ENCODE measurements at regions not wholly inside any gene's neighbourhood (a gene's known extent, or its start where the extent isn't known, plus 50 kb on each side); places are given as distances from the start of the nearest gene placed in this dataset.

DNA sequence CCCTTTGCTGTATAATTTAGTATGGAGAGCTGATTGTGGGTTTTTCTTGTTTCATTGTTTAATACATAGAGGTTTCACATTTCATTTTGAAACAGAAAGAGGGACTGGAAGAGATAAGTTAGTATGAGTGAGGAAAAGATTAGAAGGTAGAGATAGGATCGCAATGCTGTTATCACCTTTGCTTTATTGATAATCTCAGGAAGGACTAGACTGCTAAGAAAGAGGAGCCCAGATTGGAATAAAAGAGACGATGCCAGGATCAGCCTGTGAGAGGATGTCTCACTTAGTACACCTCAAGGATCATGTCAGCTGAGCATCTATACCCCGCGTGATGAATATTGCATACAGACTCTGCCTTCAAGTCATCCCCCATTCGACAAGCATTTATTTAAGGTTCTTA is 178.0 kb upstream of the DMAC1 start:
- TF ChIP-seq CTCF (IDR thresholded peaks at IDR 0.05; ENCODE audit: unreplicated experiment) = no peak
- peaks cover 53% of the 10 kb centered on the region for H3K4me1 Mint-ChIP-seq (ENCODE audit: low read depth)
- no peak overlapping the region for H3K4me3 Mint-ChIP-seq (ENCODE audit: low read depth)
- H3K9me3 Mint-ChIP-seq (ENCODE audit: low read depth) = no peaks in the 10 kb centered on the region
- no peak overlapping the region for H3K27ac Mint-ChIP-seq
- no peaks in the 10 kb centered on the region for H3K36me3 Mint-ChIP-seq (ENCODE audit: insufficient read depth)
- DNase-seq (ENCODE audit: low spot score, unreplicated experiment) = no peak
- H3K27me3 Mint-ChIP-seq = no peaks in the 10 kb centered on the region

DNA sequence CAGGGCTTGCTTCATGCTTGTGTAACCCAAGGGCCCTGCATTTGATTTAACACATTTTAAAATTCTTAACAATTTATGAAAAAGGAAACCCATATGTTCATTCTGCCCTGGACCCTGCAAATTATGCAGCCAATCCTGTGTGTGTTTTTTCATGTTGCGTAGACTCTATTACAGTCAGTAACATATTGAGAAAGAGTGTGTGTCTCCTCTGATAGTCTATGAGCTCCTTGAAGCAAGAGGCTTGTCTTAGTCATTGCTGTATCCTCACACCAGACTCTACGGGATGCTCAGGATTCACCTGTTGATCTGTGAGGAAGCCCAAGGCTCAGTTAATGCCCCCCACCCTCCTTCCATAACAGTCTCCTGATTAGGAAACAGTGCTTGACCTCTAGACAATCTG is 177.3 kb upstream of the DMAC1 start:
- H3K27ac Mint-ChIP-seq = no peak overlapping the region
- DNase-seq (ENCODE audit: low spot score, unreplicated experiment) = no peak
- H3K27me3 Mint-ChIP-seq = no peaks in the 10 kb centered on the region
- peaks cover 49% of the 10 kb centered on the region for H3K4me1 Mint-ChIP-seq (ENCODE audit: low read depth)
- TF ChIP-seq CTCF (IDR thresholded peaks at IDR 0.05; ENCODE audit: unreplicated experiment) = no peak
- H3K9me3 Mint-ChIP-seq (ENCODE audit: low read depth) = no peaks in the 10 kb centered on the region
- no peaks in the 10 kb centered on the region for H3K36me3 Mint-ChIP-seq (ENCODE audit: insufficient read depth)
- H3K4me3 Mint-ChIP-seq (ENCODE audit: low read depth) = no peak overlapping the region

- Mint-ChIP-seq H3K27me3 (no peaks in the 10 kb centered on the region), H3K4me3 (ENCODE audit: low read depth) (no peak overlapping the region), H3K9me3 (ENCODE audit: low read depth) (no peaks in the 10 kb centered on the region), H3K4me1 (ENCODE audit: low read depth) (peaks cover 43% of the 10 kb centered on the region), H3K27ac (peak overlapping the region; percentile 23), H3K36me3 (ENCODE audit: insufficient read depth) (no peaks in the 10 kb centered on the region)
- DNase-seq (ENCODE audit: low spot score, unreplicated experiment) = no peak
- no peak for TF ChIP-seq CTCF (IDR thresholded peaks at IDR 0.05; ENCODE audit: unreplicated experiment)
Observed at GRCh38 chr9:7976167-7976755, 176.7 kb upstream of the DMAC1 start.

DNA sequence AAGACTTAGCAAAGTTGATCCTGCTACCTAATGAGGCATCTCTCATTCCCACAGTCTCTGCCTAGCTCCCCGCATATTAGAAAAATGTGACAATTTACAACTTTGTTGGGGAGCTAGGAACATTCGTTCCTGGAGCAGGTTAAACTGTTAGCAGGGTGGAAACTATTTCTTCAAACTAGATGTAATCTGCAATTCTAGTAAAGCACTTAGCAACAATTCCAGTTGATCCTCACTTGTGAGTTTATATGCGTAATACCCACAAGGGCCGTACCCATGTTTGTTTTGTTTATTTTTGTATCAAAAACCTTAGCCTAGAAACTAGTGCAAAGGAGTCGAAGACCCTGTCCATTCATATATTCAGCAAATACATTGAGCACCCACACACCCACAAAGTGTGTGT is 175.8 kb upstream of the DMAC1 start:
- no peak for TF ChIP-seq CTCF (IDR thresholded peaks at IDR 0.05; ENCODE audit: unreplicated experiment)
- no peak overlapping the region for H3K4me3 Mint-ChIP-seq (ENCODE audit: low read depth)
- H3K4me1 Mint-ChIP-seq (ENCODE audit: low read depth) = peaks cover 34% of the 10 kb centered on the region

DNA sequence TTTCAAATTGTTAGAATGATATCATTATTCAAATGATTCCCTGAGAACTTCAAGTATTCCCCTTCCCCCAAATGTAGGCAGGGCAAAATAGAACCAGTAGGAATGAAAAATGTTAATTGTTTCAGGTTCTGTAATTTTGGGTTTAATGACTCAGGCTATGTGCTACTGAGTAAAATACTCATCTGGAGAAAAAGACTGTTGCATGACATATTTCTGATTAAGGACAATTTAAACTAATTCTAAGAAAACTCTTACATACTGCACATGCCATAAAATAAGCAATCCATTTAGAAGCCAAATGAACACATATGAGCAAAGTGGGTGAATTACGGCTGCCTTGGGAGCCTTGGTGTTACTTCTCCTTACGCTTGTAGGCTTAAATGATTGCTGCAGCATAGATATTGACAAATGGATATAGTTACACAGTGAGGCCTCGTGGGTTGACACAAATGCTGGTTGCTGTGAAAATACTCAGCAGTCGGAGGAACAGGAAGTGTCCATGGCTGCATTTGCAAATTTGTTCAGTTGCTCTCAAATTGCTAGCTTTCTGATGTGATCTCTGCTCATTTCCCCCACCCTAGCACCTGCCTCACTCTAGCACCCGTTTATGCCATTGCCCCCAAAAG is 174.9 kb upstream of the DMAC1 start:
- Mint-ChIP-seq H3K9me3 (ENCODE audit: low read depth) (no peaks in the 10 kb centered on the region), H3K27ac (peak overlapping the region; percentile 64), H3K4me1 (ENCODE audit: low read depth) (peaks cover 30% of the 10 kb centered on the region), H3K36me3 (ENCODE audit: insufficient read depth) (no peaks in the 10 kb centered on the region), H3K4me3 (ENCODE audit: low read depth) (no peak overlapping the region), H3K27me3 (no peaks in the 10 kb centered on the region)
- no peak for DNase-seq (ENCODE audit: low spot score, unreplicated experiment)
- TF ChIP-seq CTCF (IDR thresholded peaks at IDR 0.05; ENCODE audit: unreplicated experiment) = no peak

More for the DNA sequence above, 175.8 kb upstream of the DMAC1 start:
- Mint-ChIP-seq H3K27me3 (no peaks in the 10 kb centered on the region), H3K36me3 (ENCODE audit: insufficient read depth) (no peaks in the 10 kb centered on the region), H3K9me3 (ENCODE audit: low read depth) (no peaks in the 10 kb centered on the region), H3K27ac (no peak overlapping the region)
- no peak for DNase-seq (ENCODE audit: low spot score, unreplicated experiment)

Data from progenitor cell of endocrine pancreas (in vitro differentiated cells).